WI38 (cell line): ENCODE measurements at regions not wholly inside any gene's neighbourhood (a gene's known extent, or its start where the extent isn't known, plus 50 kb on each side); places are given as distances from the start of the nearest gene placed in this dataset.

Experiments used
- H3K4me3 ChIP-seq: 2 replicates; pipeline ENCODE4 v1.5.1; 2011; ENCODE audit warnings: low read depth, mild to moderate bottlenecking, control low read depth, low read length
- TF ChIP-seq, protein P1 (sequence below): IDR thresholded peaks from 2 replicates; pipeline ENCODE4 v1.5.1; 2012; ENCODE audit warnings: low read depth, mild to moderate bottlenecking, control low read depth, low read length

DNA sequence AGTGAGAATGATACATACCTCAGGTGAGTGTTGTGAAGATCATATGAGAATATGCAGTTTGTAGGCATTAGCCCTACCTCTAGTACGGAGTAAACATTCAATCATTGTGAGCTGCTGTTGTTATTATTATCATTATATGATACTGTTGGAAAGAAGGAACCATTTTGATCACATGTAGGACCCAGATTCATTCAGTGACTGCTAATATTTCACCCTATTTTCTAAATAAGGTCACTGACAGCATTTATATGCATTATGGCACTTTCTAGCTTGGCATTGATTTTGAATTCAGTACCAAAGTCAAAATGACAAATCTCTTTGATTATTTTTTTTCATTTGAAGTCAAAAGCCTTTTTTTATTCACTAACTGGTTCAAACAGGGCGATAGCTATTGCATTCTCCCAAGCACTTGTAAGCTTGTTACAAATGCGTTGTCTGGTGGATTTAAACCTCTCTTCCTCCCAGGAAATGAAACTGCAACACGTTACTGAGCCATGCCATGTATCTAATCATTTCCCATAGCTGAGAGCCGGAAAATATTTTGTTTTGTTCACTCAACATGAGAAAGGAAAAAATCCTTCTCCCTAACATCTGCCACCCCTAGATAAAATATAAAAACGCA is 320.8 kb upstream of the SGCD start:
- H3K4me3 ChIP-seq, result no peak overlapping the region
- TF ChIP-seq, protein P1, sequence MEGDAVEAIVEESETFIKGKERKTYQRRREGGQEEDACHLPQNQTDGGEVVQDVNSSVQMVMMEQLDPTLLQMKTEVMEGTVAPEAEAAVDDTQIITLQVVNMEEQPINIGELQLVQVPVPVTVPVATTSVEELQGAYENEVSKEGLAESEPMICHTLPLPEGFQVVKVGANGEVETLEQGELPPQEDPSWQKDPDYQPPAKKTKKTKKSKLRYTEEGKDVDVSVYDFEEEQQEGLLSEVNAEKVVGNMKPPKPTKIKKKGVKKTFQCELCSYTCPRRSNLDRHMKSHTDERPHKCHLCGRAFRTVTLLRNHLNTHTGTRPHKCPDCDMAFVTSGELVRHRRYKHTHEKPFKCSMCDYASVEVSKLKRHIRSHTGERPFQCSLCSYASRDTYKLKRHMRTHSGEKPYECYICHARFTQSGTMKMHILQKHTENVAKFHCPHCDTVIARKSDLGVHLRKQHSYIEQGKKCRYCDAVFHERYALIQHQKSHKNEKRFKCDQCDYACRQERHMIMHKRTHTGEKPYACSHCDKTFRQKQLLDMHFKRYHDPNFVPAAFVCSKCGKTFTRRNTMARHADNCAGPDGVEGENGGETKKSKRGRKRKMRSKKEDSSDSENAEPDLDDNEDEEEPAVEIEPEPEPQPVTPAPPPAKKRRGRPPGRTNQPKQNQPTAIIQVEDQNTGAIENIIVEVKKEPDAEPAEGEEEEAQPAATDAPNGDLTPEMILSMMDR, result no peak

DNA sequence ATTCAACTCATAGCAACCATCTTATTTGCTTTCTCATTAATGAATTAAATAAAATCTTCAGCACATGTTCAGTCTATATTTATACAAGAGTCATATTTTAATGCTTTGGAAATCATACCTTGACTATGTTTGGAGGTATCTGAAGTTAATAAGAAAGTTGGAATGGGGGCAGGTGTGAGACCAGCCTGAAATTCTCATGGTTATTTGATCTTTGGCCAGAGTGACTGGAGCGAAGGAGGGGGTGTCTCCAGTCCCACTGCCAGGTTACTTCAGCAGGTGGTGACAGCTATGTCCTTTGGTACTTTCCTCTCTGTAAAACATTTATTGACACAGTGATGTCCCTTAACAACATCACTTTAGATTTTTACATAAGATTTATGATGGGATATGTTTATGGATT is 318.1 kb upstream of the SGCD start:
- TF ChIP-seq, protein P1, result no peak

GRCh38 chr5:156009583-156009982 is 317.4 kb upstream of the SGCD start:
- TF ChIP-seq, protein P1, result no peak
- H3K4me3 ChIP-seq, result no peak overlapping the region

More for the DNA sequence above, 318.1 kb upstream of the SGCD start:
- H3K4me3 ChIP-seq, result no peak overlapping the region

DNA sequence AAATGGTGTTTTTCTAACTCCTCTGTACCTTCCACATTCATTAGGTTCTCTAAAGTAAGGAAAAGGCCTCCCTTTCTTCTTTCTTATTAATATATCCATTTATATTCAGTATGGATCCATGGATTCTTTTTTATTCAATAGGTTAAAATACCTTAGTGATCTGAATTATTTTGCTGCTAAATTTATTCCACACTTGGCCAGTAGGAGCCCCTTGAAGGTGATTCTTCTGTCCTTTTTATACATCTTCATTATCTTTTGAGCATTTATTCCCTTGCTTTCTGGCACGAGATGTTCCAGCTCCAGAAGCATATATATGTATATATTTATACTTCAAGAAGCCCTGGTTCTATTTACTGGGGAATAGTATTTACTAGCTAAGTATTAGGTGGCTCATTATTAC is 311.8 kb upstream of the SGCD start:
- H3K4me3 ChIP-seq, result no peak overlapping the region
- TF ChIP-seq, protein P1, result no peak

GRCh38 chr5:156019130-156019529 is 307.8 kb upstream of the SGCD start:
- TF ChIP-seq, protein P1, result no peak
- H3K4me3 ChIP-seq, result no peak overlapping the region

GRCh38 chr5:156019571-156020180 is 307.3 kb upstream of the SGCD start:
- TF ChIP-seq, protein P1, result no peak
- H3K4me3 ChIP-seq, result no peak overlapping the region

DNA sequence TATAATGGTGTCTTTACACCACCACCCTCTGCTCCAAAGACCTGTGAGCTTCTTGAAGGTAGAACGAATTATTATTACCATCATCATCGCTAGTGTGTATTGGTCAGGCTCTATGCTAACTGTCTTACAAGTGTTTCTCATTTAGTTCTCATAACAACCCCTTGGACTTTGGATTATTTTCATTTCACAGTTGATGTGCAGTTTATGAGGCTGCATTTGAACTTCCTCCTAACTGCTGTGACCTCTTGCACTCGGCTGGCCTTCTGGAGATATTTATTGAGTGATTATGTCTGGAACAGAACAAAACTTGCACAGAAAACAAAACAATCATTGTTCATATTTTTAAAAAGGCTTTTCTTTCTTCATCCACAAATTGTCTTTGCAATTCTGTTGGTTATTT is 306.3 kb upstream of the SGCD start:
- H3K4me3 ChIP-seq, result no peak overlapping the region
- TF ChIP-seq, protein P1, result no peak
